ENCODE measurements at regions not wholly inside any gene's neighbourhood (a gene's known extent, or its start where the extent isn't known, plus 50 kb on each side); places are given as distances from the start of the nearest gene placed in this dataset.

DNA sequence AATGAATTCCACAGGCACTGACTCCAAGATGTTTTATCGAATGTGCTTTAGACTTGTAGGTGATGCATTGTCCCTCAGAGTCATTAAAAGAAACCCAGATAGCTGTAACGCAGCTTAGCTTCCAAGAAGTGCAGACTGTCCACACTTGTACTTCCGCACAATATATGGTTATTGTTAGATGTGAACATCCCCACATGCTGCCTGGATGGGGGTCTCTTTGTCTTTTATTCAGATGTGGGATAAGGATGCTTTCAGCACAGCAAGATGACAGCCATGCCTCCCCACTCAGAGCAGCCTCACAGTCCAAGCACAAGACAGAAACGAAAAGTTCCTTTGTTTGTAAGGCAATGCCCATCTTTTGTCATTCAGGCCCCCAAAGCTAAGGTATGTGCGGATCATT, 416.6 kb downstream of the HRH4 start:
- Histone ChIP-seq H3K9ac (ENCODE audit: low read depth in 1 of 2, low read length in 2 of 2) (no peak overlapping the region), H3K4me1 (ENCODE audit: control insufficient read depth in 2 of 2, insufficient read depth in 2 of 2, low read length in 2 of 2) (no peaks in the 10 kb centered on the region), H3K27ac (ENCODE audit: low read depth in 2 of 2, low read length in 2 of 2) (no peak overlapping the region), H3K9me3 (ENCODE audit: control insufficient read depth in 2 of 2, low read length in 2 of 2) (no peaks in the 10 kb centered on the region), H3K36me3 (ENCODE audit: control insufficient read depth in 2 of 2, insufficient read depth in 2 of 2, low read length in 2 of 2) (no peaks in the 10 kb centered on the region), H3K27me3 (ENCODE audit: control insufficient read depth in 2 of 2, insufficient read depth in 2 of 2, low read length in 2 of 2) (no peaks in the 10 kb centered on the region), H3K4me3 (ENCODE audit: low read length in 2 of 2) (no peak overlapping the region)

- Histone ChIP-seq H3K9me3 (ENCODE audit: control insufficient read depth in 2 of 2, low read length in 2 of 2) (no peaks in the 10 kb centered on the region), H3K36me3 (ENCODE audit: control insufficient read depth in 2 of 2, insufficient read depth in 2 of 2, low read length in 2 of 2) (no peaks in the 10 kb centered on the region), H3K27me3 (ENCODE audit: control insufficient read depth in 2 of 2, insufficient read depth in 2 of 2, low read length in 2 of 2) (no peaks in the 10 kb centered on the region), H3K27ac (ENCODE audit: low read depth in 2 of 2, low read length in 2 of 2) (no peak overlapping the region), H3K4me3 (ENCODE audit: low read length in 2 of 2) (no peak overlapping the region), H3K9ac (ENCODE audit: low read depth in 1 of 2, low read length in 2 of 2) (no peak overlapping the region), H3K4me1 (ENCODE audit: control insufficient read depth in 2 of 2, insufficient read depth in 2 of 2, low read length in 2 of 2) (no peaks in the 10 kb centered on the region)
Observed at GRCh38 chr18:24877546-24877945, 417.1 kb downstream of the HRH4 start.

DNA sequence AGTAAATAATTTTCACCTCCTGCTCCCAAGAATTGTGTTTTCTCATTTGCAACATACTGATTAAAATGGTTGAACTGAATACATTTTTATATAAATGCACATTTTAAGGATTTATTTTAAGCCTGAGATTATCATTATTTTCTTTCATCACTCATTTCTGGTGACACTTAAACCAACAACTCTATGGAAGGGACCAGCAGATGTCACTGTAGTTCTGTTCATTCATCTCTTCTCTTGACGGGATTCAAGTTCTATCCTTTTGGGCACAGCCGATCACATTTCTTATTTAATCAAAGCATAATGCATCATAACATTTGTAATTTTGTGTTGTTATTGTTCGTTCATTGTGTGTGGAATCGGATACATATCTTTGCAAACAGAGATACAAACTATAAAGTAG, 417.9 kb downstream of the HRH4 start:
- no peak overlapping the region for H3K9ac ChIP-seq (ENCODE audit: low read depth in 1 of 2, low read length in 2 of 2)
- H3K4me3 ChIP-seq (ENCODE audit: low read length in 2 of 2): no peak overlapping the region
- H3K27ac ChIP-seq (ENCODE audit: low read depth in 2 of 2, low read length in 2 of 2): no peak overlapping the region
- H3K9me3 ChIP-seq (ENCODE audit: control insufficient read depth in 2 of 2, low read length in 2 of 2): no peaks in the 10 kb centered on the region
- H3K36me3 ChIP-seq (ENCODE audit: control insufficient read depth in 2 of 2, insufficient read depth in 2 of 2, low read length in 2 of 2): no peaks in the 10 kb centered on the region
- H3K27me3 ChIP-seq (ENCODE audit: control insufficient read depth in 2 of 2, insufficient read depth in 2 of 2, low read length in 2 of 2): no peaks in the 10 kb centered on the region
- no peaks in the 10 kb centered on the region for H3K4me1 ChIP-seq (ENCODE audit: control insufficient read depth in 2 of 2, insufficient read depth in 2 of 2, low read length in 2 of 2)

DNA sequence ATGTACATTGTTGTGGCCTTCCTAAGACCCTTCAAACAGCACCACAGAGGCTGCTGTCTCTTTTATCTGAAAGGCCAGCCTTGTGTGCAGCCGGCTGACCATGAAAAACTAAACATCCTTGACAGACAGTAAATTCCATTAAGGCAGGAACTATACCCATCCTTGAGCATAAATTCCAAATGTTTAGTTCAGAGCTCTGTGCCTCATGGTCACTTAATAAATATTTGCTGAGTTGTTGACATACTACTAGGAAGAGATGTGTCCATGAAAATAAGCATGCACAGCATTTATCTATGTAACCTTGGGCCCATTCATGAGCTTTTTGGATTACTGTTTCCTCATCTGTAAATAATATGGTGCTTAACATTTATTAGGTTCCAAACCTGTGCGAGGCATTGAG, 424.8 kb downstream of the HRH4 start:
- H3K27ac ChIP-seq (ENCODE audit: low read depth in 2 of 2, low read length in 2 of 2): no peak overlapping the region
- H3K36me3 ChIP-seq (ENCODE audit: control insufficient read depth in 2 of 2, insufficient read depth in 2 of 2, low read length in 2 of 2): no peaks in the 10 kb centered on the region
- H3K4me1 ChIP-seq (ENCODE audit: control insufficient read depth in 2 of 2, insufficient read depth in 2 of 2, low read length in 2 of 2): no peaks in the 10 kb centered on the region
- H3K9ac ChIP-seq (ENCODE audit: low read depth in 1 of 2, low read length in 2 of 2): no peak overlapping the region
- H3K4me3 ChIP-seq (ENCODE audit: low read length in 2 of 2): no peak overlapping the region
- H3K9me3 ChIP-seq (ENCODE audit: control insufficient read depth in 2 of 2, low read length in 2 of 2): no peaks in the 10 kb centered on the region
- no peaks in the 10 kb centered on the region for H3K27me3 ChIP-seq (ENCODE audit: control insufficient read depth in 2 of 2, insufficient read depth in 2 of 2, low read length in 2 of 2)

GRCh38 chr18:24894880-24895279, 434.4 kb downstream of the HRH4 start:
- no peak overlapping the region for H3K4me3 ChIP-seq (ENCODE audit: low read length in 2 of 2)
- H3K4me1 ChIP-seq (ENCODE audit: control insufficient read depth in 2 of 2, insufficient read depth in 2 of 2, low read length in 2 of 2): no peaks in the 10 kb centered on the region
- no peak overlapping the region for H3K27ac ChIP-seq (ENCODE audit: low read depth in 2 of 2, low read length in 2 of 2)
- H3K36me3 ChIP-seq (ENCODE audit: control insufficient read depth in 2 of 2, insufficient read depth in 2 of 2, low read length in 2 of 2): no peaks in the 10 kb centered on the region
- no peak overlapping the region for H3K9ac ChIP-seq (ENCODE audit: low read depth in 1 of 2, low read length in 2 of 2)
- H3K9me3 ChIP-seq (ENCODE audit: control insufficient read depth in 2 of 2, low read length in 2 of 2): no peaks in the 10 kb centered on the region
- peaks cover 0 to 2% of the 10 kb centered on the region in 2 donors for H3K27me3 ChIP-seq (ENCODE audit: control insufficient read depth in 2 of 2, insufficient read depth in 2 of 2, low read length in 2 of 2)

GRCh38 chr18:24897461-24897860, 437.0 kb downstream of the HRH4 start:
- Histone ChIP-seq H3K27ac (ENCODE audit: low read depth in 2 of 2, low read length in 2 of 2) (no peak overlapping the region), H3K4me1 (ENCODE audit: control insufficient read depth in 2 of 2, insufficient read depth in 2 of 2, low read length in 2 of 2) (no peaks in the 10 kb centered on the region), H3K9me3 (ENCODE audit: control insufficient read depth in 2 of 2, low read length in 2 of 2) (no peaks in the 10 kb centered on the region), H3K4me3 (ENCODE audit: low read length in 2 of 2) (no peak overlapping the region), H3K36me3 (ENCODE audit: control insufficient read depth in 2 of 2, insufficient read depth in 2 of 2, low read length in 2 of 2) (no peaks in the 10 kb centered on the region), H3K27me3 (ENCODE audit: control insufficient read depth in 2 of 2, insufficient read depth in 2 of 2, low read length in 2 of 2) (peaks cover 0 to 2% of the 10 kb centered on the region in 2 donors), H3K9ac (ENCODE audit: low read depth in 1 of 2, low read length in 2 of 2) (no peak overlapping the region)

- Histone ChIP-seq H3K27ac (ENCODE audit: low read depth in 2 of 2, low read length in 2 of 2) (no peak overlapping the region), H3K4me1 (ENCODE audit: control insufficient read depth in 2 of 2, insufficient read depth in 2 of 2, low read length in 2 of 2) (no peaks in the 10 kb centered on the region), H3K9me3 (ENCODE audit: control insufficient read depth in 2 of 2, low read length in 2 of 2) (no peaks in the 10 kb centered on the region), H3K36me3 (ENCODE audit: control insufficient read depth in 2 of 2, insufficient read depth in 2 of 2, low read length in 2 of 2) (no peaks in the 10 kb centered on the region), H3K9ac (ENCODE audit: low read depth in 1 of 2, low read length in 2 of 2) (no peak overlapping the region), H3K27me3 (ENCODE audit: control insufficient read depth in 2 of 2, insufficient read depth in 2 of 2, low read length in 2 of 2) (no peaks in the 10 kb centered on the region), H3K4me3 (ENCODE audit: low read length in 2 of 2) (no peak overlapping the region)
Observed at GRCh38 chr18:24910221-24910620, 441.7 kb downstream of the ZNF521 start.

- H3K4me3 ChIP-seq (ENCODE audit: low read length in 2 of 2): no peak overlapping the region
- no peak overlapping the region for H3K9ac ChIP-seq (ENCODE audit: low read depth in 1 of 2, low read length in 2 of 2)
- no peak overlapping the region for H3K27ac ChIP-seq (ENCODE audit: low read depth in 2 of 2, low read length in 2 of 2)
- H3K9me3 ChIP-seq (ENCODE audit: control insufficient read depth in 2 of 2, low read length in 2 of 2): no peaks in the 10 kb centered on the region
- no peaks in the 10 kb centered on the region for H3K4me1 ChIP-seq (ENCODE audit: control insufficient read depth in 2 of 2, insufficient read depth in 2 of 2, low read length in 2 of 2)
- no peaks in the 10 kb centered on the region for H3K36me3 ChIP-seq (ENCODE audit: control insufficient read depth in 2 of 2, insufficient read depth in 2 of 2, low read length in 2 of 2)
- H3K27me3 ChIP-seq (ENCODE audit: control insufficient read depth in 2 of 2, insufficient read depth in 2 of 2, low read length in 2 of 2): no peaks in the 10 kb centered on the region
Observed at GRCh38 chr18:24913507-24914170, 438.3 kb downstream of the ZNF521 start.

- Histone ChIP-seq H3K9me3 (ENCODE audit: control insufficient read depth in 2 of 2, low read length in 2 of 2) (no peaks in the 10 kb centered on the region), H3K36me3 (ENCODE audit: control insufficient read depth in 2 of 2, insufficient read depth in 2 of 2, low read length in 2 of 2) (no peaks in the 10 kb centered on the region), H3K4me3 (ENCODE audit: low read length in 2 of 2) (no peak overlapping the region), H3K4me1 (ENCODE audit: control insufficient read depth in 2 of 2, insufficient read depth in 2 of 2, low read length in 2 of 2) (no peaks in the 10 kb centered on the region), H3K27me3 (ENCODE audit: control insufficient read depth in 2 of 2, insufficient read depth in 2 of 2, low read length in 2 of 2) (no peaks in the 10 kb centered on the region), H3K27ac (ENCODE audit: low read depth in 2 of 2, low read length in 2 of 2) (no peak overlapping the region), H3K9ac (ENCODE audit: low read depth in 1 of 2, low read length in 2 of 2) (no peak overlapping the region)
Observed at GRCh38 chr18:24914171-24914525, 437.8 kb downstream of the ZNF521 start.

DNA sequence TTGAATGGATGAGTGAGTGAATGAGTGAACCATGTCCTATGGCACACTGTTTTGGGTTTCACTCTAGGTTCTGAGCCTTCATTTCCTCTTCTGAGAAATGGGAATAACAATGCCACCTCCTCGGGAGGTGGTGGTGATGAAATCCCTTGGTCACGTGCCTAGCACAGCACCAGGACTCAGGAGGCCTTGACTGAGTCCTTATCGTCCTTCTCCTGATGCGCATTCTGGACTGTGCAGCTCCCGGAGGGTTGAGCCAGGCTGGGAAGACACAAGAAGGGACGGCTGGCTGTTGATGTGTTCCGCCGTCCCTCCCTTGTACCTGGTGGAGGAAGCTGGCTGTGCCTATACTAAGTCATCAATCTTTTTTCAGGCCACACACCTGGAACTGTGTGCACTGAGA, 437.3 kb downstream of the ZNF521 start:
- H3K4me1 ChIP-seq (ENCODE audit: control insufficient read depth in 2 of 2, insufficient read depth in 2 of 2, low read length in 2 of 2): no peaks in the 10 kb centered on the region
- H3K27ac ChIP-seq (ENCODE audit: low read depth in 2 of 2, low read length in 2 of 2): no peak overlapping the region
- H3K36me3 ChIP-seq (ENCODE audit: control insufficient read depth in 2 of 2, insufficient read depth in 2 of 2, low read length in 2 of 2): no peaks in the 10 kb centered on the region
- no peaks in the 10 kb centered on the region for H3K9me3 ChIP-seq (ENCODE audit: control insufficient read depth in 2 of 2, low read length in 2 of 2)
- no peak overlapping the region for H3K9ac ChIP-seq (ENCODE audit: low read depth in 1 of 2, low read length in 2 of 2)
- no peak overlapping the region for H3K4me3 ChIP-seq (ENCODE audit: low read length in 2 of 2)
- no peaks in the 10 kb centered on the region for H3K27me3 ChIP-seq (ENCODE audit: control insufficient read depth in 2 of 2, insufficient read depth in 2 of 2, low read length in 2 of 2)

- H3K9me3 ChIP-seq (ENCODE audit: control insufficient read depth in 2 of 2, low read length in 2 of 2): no peaks in the 10 kb centered on the region
Observed at GRCh38 chr18:24915547-24915946, 436.4 kb downstream of the ZNF521 start.

More at GRCh38 chr18:24915547-24915946, 436.4 kb downstream of the ZNF521 start:
- Histone ChIP-seq H3K9ac (ENCODE audit: low read depth in 1 of 2, low read length in 2 of 2) (no peak overlapping the region), H3K27me3 (ENCODE audit: control insufficient read depth in 2 of 2, insufficient read depth in 2 of 2, low read length in 2 of 2) (no peaks in the 10 kb centered on the region), H3K36me3 (ENCODE audit: control insufficient read depth in 2 of 2, insufficient read depth in 2 of 2, low read length in 2 of 2) (no peaks in the 10 kb centered on the region), H3K4me1 (ENCODE audit: control insufficient read depth in 2 of 2, insufficient read depth in 2 of 2, low read length in 2 of 2) (no peaks in the 10 kb centered on the region), H3K27ac (ENCODE audit: low read depth in 2 of 2, low read length in 2 of 2) (no peak overlapping the region), H3K4me3 (ENCODE audit: low read length in 2 of 2) (no peak overlapping the region)
